GM12875 (cell line): ENCODE measurements at regions not wholly inside any gene's neighbourhood (a gene's known extent, or its start where the extent isn't known, plus 50 kb on each side); places are given as distances from the start of the nearest gene placed in this dataset.

Experiments
- H3K4me3 ChIP-seq: one replicate; pipeline ENCODE4 v1.5.1; 2011; ENCODE audit warnings: low read depth, low read length, control low read depth
- CTCF ChIP-seq: IDR thresholded peaks from 2 replicates; pipeline ENCODE4 v1.5.1; 2011; ENCODE audit warnings: low read depth, mild to moderate bottlenecking, control low read depth, inconsistent platforms, low read length, moderate library complexity, borderline replicate concordance; ENCODE audit not compliant: insufficient read depth

GRCh38 chr2:13578547-13578946 is 861.8 kb downstream of the TRIB2 start:
- H3K4me3 ChIP-seq = no peak overlapping the region
- TF ChIP-seq CTCF = no peak

GRCh38 chr2:13581471-13581870 is 864.7 kb downstream of the TRIB2 start:
- H3K4me3 ChIP-seq = no peak overlapping the region
- TF ChIP-seq CTCF = no peak

GRCh38 chr2:13583609-13584008 is 866.9 kb downstream of the TRIB2 start:
- H3K4me3 ChIP-seq = no peak overlapping the region
- TF ChIP-seq CTCF = no peak

GRCh38 chr2:13584020-13584419 is 867.3 kb downstream of the TRIB2 start:
- H3K4me3 ChIP-seq = no peak overlapping the region
- no peak for TF ChIP-seq CTCF

- TF ChIP-seq CTCF = no peak
- H3K4me3 ChIP-seq = no peak overlapping the region
Measured at GRCh38 chr2:13585732-13586131, 869.0 kb downstream of the TRIB2 start.

- no peak for TF ChIP-seq CTCF
- no peak overlapping the region for H3K4me3 ChIP-seq
Measured at GRCh38 chr2:13596233-13596632, 879.5 kb downstream of the TRIB2 start.

- TF ChIP-seq CTCF = no peak
- H3K4me3 ChIP-seq = no peak overlapping the region
Measured at GRCh38 chr2:13597176-13597575, 880.4 kb downstream of the TRIB2 start.
